Neural cell (in vitro differentiated cells): ENCODE measurements at regions not wholly inside any gene's neighbourhood (a gene's known extent, or its start where the extent isn't known, plus 50 kb on each side); places are given as distances from the start of the nearest gene placed in this dataset.

Source experiments
- H2AFZ ChIP-seq: fragments of 200-600, 300-800 bp; sonication (generic), shearing (Covaris generic); 2 replicates; pipeline ENCODE4 v1.6.0; 2014; ENCODE audit warnings: low read depth, mild to moderate bottlenecking, antibody characterized with exemption, low read length, moderate library complexity
- H3F3A ChIP-seq: fragments of 200-600 bp; shearing (Covaris generic); 2 replicates; pipeline ENCODE4 v1.6.1; 2016; ENCODE audit warnings: mild to moderate bottlenecking, moderate library complexity, mixed read lengths, antibody characterized with exemption, low read length; ENCODE audit not compliant: insufficient read depth, poor library complexity, severe bottlenecking
- H3K27ac ChIP-seq: fragments of 200-600, 300-800 bp; sonication (generic), shearing (Covaris generic); 2 replicates; pipeline ENCODE4 v1.5.1; 2014; ENCODE audit warnings: mild to moderate bottlenecking, low read length, moderate library complexity
- H3K27me3 ChIP-seq: fragments of 300-800, 200-600 bp; sonication (generic), shearing (Covaris generic); 2 replicates; pipeline ENCODE4 v1.6.0; 2014; ENCODE audit warnings: mild to moderate bottlenecking, low read depth, low read length, moderate library complexity; ENCODE audit not compliant: insufficient read depth
- H3K36me3 ChIP-seq: fragments of 300-800, 200-600 bp; sonication (generic), shearing (Covaris generic); 2 replicates; pipeline ENCODE4 v1.5.1; 2014; ENCODE audit warnings: mild to moderate bottlenecking, antibody characterized with exemption, low read length, moderate library complexity; ENCODE audit not compliant: insufficient read depth
- H3K4me2 ChIP-seq: fragments of 300-800, 200-600 bp; sonication (generic), shearing (Covaris generic); 2 replicates; pipeline ENCODE4 v1.6.0; 2014; ENCODE audit warnings: mild to moderate bottlenecking, low read length
- H3K4me3 ChIP-seq: fragments of 300-800, 200-600 bp; sonication (generic), shearing (Covaris generic); 2 replicates; pipeline ENCODE4 v1.5.1; 2014; ENCODE audit warnings: mild to moderate bottlenecking, low read length, moderate library complexity
- H3K79me2 ChIP-seq: fragments of 200-600 bp; shearing (Covaris generic); replicated peaks from 2 replicates; pipeline ENCODE4 v1.6.0; 2014; ENCODE audit warnings: mild to moderate bottlenecking, low read length, moderate library complexity; ENCODE audit not compliant: insufficient read depth
- H3K9ac ChIP-seq: fragments of 300-800, 200-600 bp; sonication (generic), shearing (Covaris generic); 2 replicates; pipeline ENCODE4 v1.6.1; 2016; ENCODE audit warnings: mild to moderate bottlenecking, low read length, mixed read lengths
- H3K9me2 ChIP-seq: fragments of 200-600 bp; shearing (Covaris generic); 2 replicates; pipeline ENCODE4 v1.6.1; 2016; ENCODE audit warnings: mild to moderate bottlenecking, low read length, mixed read lengths; ENCODE audit not compliant: insufficient read depth
- H3K9me3 ChIP-seq: fragments of 200-600, 300-800 bp; sonication (generic), shearing (Covaris generic); 2 replicates; pipeline ENCODE4 v1.6.1; 2016; ENCODE audit warnings: mild to moderate bottlenecking, mixed run types, low read length, moderate library complexity, mixed read lengths
- H4K20me1 ChIP-seq: fragments of 200-600 bp; shearing (Covaris generic); 2 replicates; pipeline ENCODE4 v1.6.1; 2016; ENCODE audit warnings: mild to moderate bottlenecking, mixed run types; ENCODE audit not compliant: insufficient read depth
- CTCF ChIP-seq: fragments of 450-650 bp; IDR thresholded peaks from 2 replicates; pipeline ENCODE4 v1.5.1; 2014; ENCODE audit warnings: antibody characterized with exemption, mild to moderate bottlenecking, moderate library complexity; ENCODE audit not compliant: poor library complexity, severe bottlenecking
- EP300 ChIP-seq: fragments of 450-650 bp; conservative IDR thresholded peaks from 2 replicates; pipeline ENCODE4 v1.6.1; 2014; ENCODE audit warnings: antibody characterized with exemption, mild to moderate bottlenecking, moderate library complexity; ENCODE audit not compliant: poor library complexity, severe bottlenecking
- EZH2 ChIP-seq: fragments of 200-600, 300-800 bp; shearing (Covaris generic), sonication (generic); IDR thresholded peaks from 2 replicates; pipeline ENCODE4 v1.6.1; 2014; ENCODE audit warnings: antibody characterized with exemption, low read length, borderline replicate concordance, mild to moderate bottlenecking; ENCODE audit not compliant: insufficient read depth, poor library complexity, severe bottlenecking
- MXI1 ChIP-seq: fragments of 450-650 bp; conservative IDR thresholded peaks from 2 replicates; pipeline ENCODE4 v1.6.1; 2014; ENCODE audit warnings: antibody characterized with exemption, mild to moderate bottlenecking; ENCODE audit not compliant: poor library complexity, severe bottlenecking
- POLR2AphosphoS5 ChIP-seq: IDR thresholded peaks from 2 replicates; pipeline ENCODE4 v1.6.1; 2012
- RAD21 ChIP-seq: fragments of 450-650 bp; conservative IDR thresholded peaks from 2 replicates; pipeline ENCODE4 v1.6.1; 2014; ENCODE audit warnings: antibody characterized with exemption, mild to moderate bottlenecking, moderate library complexity
- REST ChIP-seq: IDR thresholded peaks from 2 replicates; pipeline ENCODE4 v1.6.1; 2012; ENCODE audit warnings: borderline replicate concordance
- SMC3 ChIP-seq: fragments of 450-650 bp; conservative IDR thresholded peaks from 2 replicates; pipeline ENCODE4 v1.6.1; 2014; ENCODE audit warnings: antibody characterized with exemption, mild to moderate bottlenecking, moderate library complexity; ENCODE audit not compliant: poor library complexity
- TAF1 ChIP-seq: IDR thresholded peaks from 2 replicates; pipeline ENCODE4 v1.6.1; 2012; ENCODE audit warnings: low read depth

GRCh38 chr22:49353235-49353634, 474.4 kb downstream of the BRD1 start:
- no peaks in the 10 kb centered on the region for H3K79me2 ChIP-seq
- no peaks in the 10 kb centered on the region for H3K36me3 ChIP-seq
- H3K27ac ChIP-seq, result no peak overlapping the region
- no peaks in the 10 kb centered on the region for H3K9me2 ChIP-seq
- no peaks in the 10 kb centered on the region for H4K20me1 ChIP-seq
- no peak overlapping the region for H3K9ac ChIP-seq
- H3F3A ChIP-seq, result no peaks in the 10 kb centered on the region
- no peaks in the 10 kb centered on the region for H3K27me3 ChIP-seq
- no peak overlapping the region for H2AFZ ChIP-seq
- TF ChIP-seq CTCF (no peak), REST (no peak), EP300 (no peak), POLR2AphosphoS5 (no peak), TAF1 (no peak), EZH2 (no peak), SMC3 (no peak), MXI1 (no peak), RAD21 (no peak)
- H3K4me3 ChIP-seq, result no peak overlapping the region
- H3K4me2 ChIP-seq, result no peak overlapping the region
- H3K9me3 ChIP-seq, result no peaks in the 10 kb centered on the region

- Histone ChIP-seq H2AFZ (no peak overlapping the region), H3K9me2 (no peaks in the 10 kb centered on the region), H3K27ac (no peak overlapping the region), H3K36me3 (no peaks in the 10 kb centered on the region), H3K27me3 (no peaks in the 10 kb centered on the region), H3K79me2 (no peaks in the 10 kb centered on the region), H3K4me2 (no peak overlapping the region), H4K20me1 (no peaks in the 10 kb centered on the region), H3K9ac (no peak overlapping the region), H3K4me3 (no peak overlapping the region), H3F3A (no peaks in the 10 kb centered on the region), H3K9me3 (no peaks in the 10 kb centered on the region)
- TF ChIP-seq POLR2AphosphoS5 (no peak), CTCF (no peak), MXI1 (no peak), EP300 (no peak), SMC3 (no peak), RAD21 (no peak), EZH2 (no peak), TAF1 (no peak), REST (no peak)
Measured at GRCh38 chr22:49352361-49353169, 475.1 kb downstream of the BRD1 start.
